AG10803 (cell line): ENCODE measurements at regions not wholly inside any gene's neighbourhood (a gene's known extent, or its start where the extent isn't known, plus 50 kb on each side); places are given as distances from the start of the nearest gene placed in this dataset.

ENCODE experiments used
- DNase-seq: peaks from one replicate; pipeline ENCODE4 v3.0.0; 2010; ENCODE audit warnings: low read depth
- H3K4me3 ChIP-seq: 2 replicates; pipeline ENCODE4 v1.5.1; 2011; ENCODE audit warnings: mild to moderate bottlenecking, low read length, control low read depth
- CTCF ChIP-seq: conservative IDR thresholded peaks from 2 replicates; pipeline ENCODE4 v1.5.1; 2011; ENCODE audit warnings: mild to moderate bottlenecking, low read length, control low read depth, inconsistent platforms

GRCh38 chr2:71787476-71788185, 334.3 kb downstream of the DYSF start:
- DNase-seq, result peak; percentile 45
- no peak for TF ChIP-seq CTCF
- H3K4me3 ChIP-seq, result no peak overlapping the region

GRCh38 chr2:71787108-71787415, 333.7 kb downstream of the DYSF start:
- DNase-seq, result no peak
- TF ChIP-seq CTCF, result no peak
- no peak overlapping the region for H3K4me3 ChIP-seq

- no peak for TF ChIP-seq CTCF
Observed at GRCh38 chr2:71786291-71787107, 333.1 kb downstream of the DYSF start.

GRCh38 chr2:71785516-71785981, 332.2 kb downstream of the DYSF start:
- no peak for TF ChIP-seq CTCF
- DNase-seq, result no peak

More at GRCh38 chr2:71786291-71787107, 333.1 kb downstream of the DYSF start:
- H3K4me3 ChIP-seq, result no peak overlapping the region
- DNase-seq, result no peak

GRCh38 chr2:71784734-71785511, 331.6 kb downstream of the DYSF start:
- TF ChIP-seq CTCF, result no peak
- no peak overlapping the region for H3K4me3 ChIP-seq
- DNase-seq, result peak; percentile 50

More at GRCh38 chr2:71785516-71785981, 332.2 kb downstream of the DYSF start:
- no peak overlapping the region for H3K4me3 ChIP-seq

- DNase-seq, result no peak
- H3K4me3 ChIP-seq, result no peak overlapping the region
- no peak for TF ChIP-seq CTCF
Observed at GRCh38 chr2:71783815-71784214, 330.5 kb downstream of the DYSF start.
